Adrenal gland (tissue), 5 donors: ENCODE measurements at regions not wholly inside any gene's neighbourhood (a gene's known extent, or its start where the extent isn't known, plus 50 kb on each side); places are given as distances from the start of the nearest gene placed in this dataset.

Experiments used
- POLR2A ChIP-seq, 2 donors: fragments of 450-650 bp; IDR thresholded peaks; one replicate each; pipeline ENCODE4 v1.6.1; 2017; ENCODE audit warnings: antibody characterized with exemption in 2 of 2, mild to moderate bottlenecking in 2 of 2, moderate library complexity in 1 of 2
- TF ChIP-seq, protein P1 (sequence below), 6 experiments: fragments of 450-650 bp in 4 of 6; fragments of 200-600 bp in 2 of 6; sonication (generic) in 1 of 6; IDR thresholded peaks; 1 replicate in 5 of 6; 2 replicates in 1 of 6; pipeline versions ENCODE4 v1.5.1 to v1.8.0; 2016 to 2021; ENCODE audit warnings: antibody characterized with exemption in 6 of 6, mild to moderate bottlenecking in 2 of 6, moderate library complexity in 1 of 6
- donor health status: DM: no; HTN: no; CAD: no.

GRCh38 chr2:193348055-193348454 is 1153.3 kb upstream of the TMEFF2 start:
- TF ChIP-seq, protein P1, sequence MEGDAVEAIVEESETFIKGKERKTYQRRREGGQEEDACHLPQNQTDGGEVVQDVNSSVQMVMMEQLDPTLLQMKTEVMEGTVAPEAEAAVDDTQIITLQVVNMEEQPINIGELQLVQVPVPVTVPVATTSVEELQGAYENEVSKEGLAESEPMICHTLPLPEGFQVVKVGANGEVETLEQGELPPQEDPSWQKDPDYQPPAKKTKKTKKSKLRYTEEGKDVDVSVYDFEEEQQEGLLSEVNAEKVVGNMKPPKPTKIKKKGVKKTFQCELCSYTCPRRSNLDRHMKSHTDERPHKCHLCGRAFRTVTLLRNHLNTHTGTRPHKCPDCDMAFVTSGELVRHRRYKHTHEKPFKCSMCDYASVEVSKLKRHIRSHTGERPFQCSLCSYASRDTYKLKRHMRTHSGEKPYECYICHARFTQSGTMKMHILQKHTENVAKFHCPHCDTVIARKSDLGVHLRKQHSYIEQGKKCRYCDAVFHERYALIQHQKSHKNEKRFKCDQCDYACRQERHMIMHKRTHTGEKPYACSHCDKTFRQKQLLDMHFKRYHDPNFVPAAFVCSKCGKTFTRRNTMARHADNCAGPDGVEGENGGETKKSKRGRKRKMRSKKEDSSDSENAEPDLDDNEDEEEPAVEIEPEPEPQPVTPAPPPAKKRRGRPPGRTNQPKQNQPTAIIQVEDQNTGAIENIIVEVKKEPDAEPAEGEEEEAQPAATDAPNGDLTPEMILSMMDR (IDR thresholded peaks at IDR 0.05) = no peak
- no peak for TF ChIP-seq POLR2A (IDR thresholded peaks at IDR 0.05)
